ENCODE measurements at regions not wholly inside any gene's neighbourhood (a gene's known extent, or its start where the extent isn't known, plus 50 kb on each side); places are given as distances from the start of the nearest gene placed in this dataset.

- DNase-seq (ENCODE audit: low read depth) = no peak
Measured at GRCh38 chr11:19403196-19403895, 162.6 kb upstream of the E2F8 start.

- DNase-seq (ENCODE audit: low read depth) = no peak
Measured at GRCh38 chr11:19400296-19400695, 159.6 kb upstream of the E2F8 start.

GRCh38 chr11:19398772-19399527 lies 158.2 kb upstream of the E2F8 start:
- peak; percentile 71 for DNase-seq (ENCODE audit: low read depth)

- DNase-seq (ENCODE audit: low read depth) = no peak
Measured at GRCh38 chr11:19398273-19398672, 157.5 kb upstream of the E2F8 start.

GRCh38 chr11:19395050-19395449 lies 154.3 kb upstream of the E2F8 start:
- DNase-seq (ENCODE audit: low read depth) = no peak

GRCh38 chr11:19394525-19395016 lies 153.8 kb upstream of the E2F8 start:
- DNase-seq (ENCODE audit: low read depth) = no peak

GRCh38 chr11:19393941-19394340 lies 153.2 kb upstream of the E2F8 start:
- peak; percentile 73 for DNase-seq (ENCODE audit: low read depth)

- no peak for DNase-seq (ENCODE audit: low read depth)
Measured at GRCh38 chr11:19392847-19393518, 152.2 kb upstream of the E2F8 start.

- no peak for DNase-seq (ENCODE audit: low read depth)
Measured at GRCh38 chr11:19392321-19392720, 151.6 kb upstream of the E2F8 start.

GRCh38 chr11:19391652-19392051 lies 150.9 kb upstream of the E2F8 start:
- no peak for DNase-seq (ENCODE audit: low read depth)

GRCh38 chr11:19391026-19391425 lies 150.3 kb upstream of the E2F8 start:
- DNase-seq (ENCODE audit: low read depth) = no peak

GRCh38 chr11:19389787-19390303 lies 149.1 kb upstream of the E2F8 start:
- DNase-seq (ENCODE audit: low read depth) = no peak

GRCh38 chr11:19382131-19382611 lies 141.4 kb upstream of the E2F8 start:
- no peak for DNase-seq (ENCODE audit: low read depth)

- peak; percentile 92 for DNase-seq (ENCODE audit: low read depth)
Measured at GRCh38 chr11:19380375-19380774, 139.6 kb upstream of the E2F8 start.

- no peak for DNase-seq (ENCODE audit: low read depth)
Measured at GRCh38 chr11:19379465-19379864, 138.7 kb upstream of the E2F8 start.

GRCh38 chr11:19378814-19379213 lies 138.1 kb upstream of the E2F8 start:
- no peak for DNase-seq (ENCODE audit: low read depth)

GRCh38 chr11:19377881-19378280 lies 137.1 kb upstream of the E2F8 start:
- no peak for DNase-seq (ENCODE audit: low read depth)

- no peak for DNase-seq (ENCODE audit: low read depth)
Measured at GRCh38 chr11:19375440-19375839, 134.7 kb upstream of the E2F8 start.

GRCh38 chr11:19374151-19374569 lies 133.4 kb upstream of the E2F8 start:
- DNase-seq (ENCODE audit: low read depth) = peak; percentile 95

- DNase-seq (ENCODE audit: low read depth) = no peak
Measured at GRCh38 chr11:19372381-19372780, 131.6 kb upstream of the E2F8 start.

- peak; percentile 56 for DNase-seq (ENCODE audit: low read depth)
Measured at GRCh38 chr11:19370100-19370861, 129.5 kb upstream of the E2F8 start.
